Breast epithelium (tissue), 3 donors: ENCODE measurements at regions not wholly inside any gene's neighbourhood (a gene's known extent, or its start where the extent isn't known, plus 50 kb on each side); places are given as distances from the start of the nearest gene placed in this dataset.

Experiments used
- CTCF ChIP-seq, 3 donors: fragments of 450-650 bp; IDR thresholded peaks; one replicate each; pipeline ENCODE4 v1.5.1; 2016 to 2017; ENCODE audit warnings: antibody characterized with exemption in 3 of 3, mild to moderate bottlenecking in 3 of 3, moderate library complexity in 3 of 3
- POLR2A ChIP-seq: fragments of 450-650 bp; IDR thresholded peaks from one replicate; pipeline ENCODE4 v1.6.1; 2016; ENCODE audit warnings: antibody characterized with exemption, mild to moderate bottlenecking, moderate library complexity

GRCh38 chr5:17004441-17005106 is 68.5 kb upstream of the MYO10 start:
- no peak for TF ChIP-seq POLR2A
- TF ChIP-seq CTCF (IDR thresholded peaks at IDR 0.05), result no peak
